ENCODE measurements at regions not wholly inside any gene's neighbourhood (a gene's known extent, or its start where the extent isn't known, plus 50 kb on each side); places are given as distances from the start of the nearest gene placed in this dataset.

DNA sequence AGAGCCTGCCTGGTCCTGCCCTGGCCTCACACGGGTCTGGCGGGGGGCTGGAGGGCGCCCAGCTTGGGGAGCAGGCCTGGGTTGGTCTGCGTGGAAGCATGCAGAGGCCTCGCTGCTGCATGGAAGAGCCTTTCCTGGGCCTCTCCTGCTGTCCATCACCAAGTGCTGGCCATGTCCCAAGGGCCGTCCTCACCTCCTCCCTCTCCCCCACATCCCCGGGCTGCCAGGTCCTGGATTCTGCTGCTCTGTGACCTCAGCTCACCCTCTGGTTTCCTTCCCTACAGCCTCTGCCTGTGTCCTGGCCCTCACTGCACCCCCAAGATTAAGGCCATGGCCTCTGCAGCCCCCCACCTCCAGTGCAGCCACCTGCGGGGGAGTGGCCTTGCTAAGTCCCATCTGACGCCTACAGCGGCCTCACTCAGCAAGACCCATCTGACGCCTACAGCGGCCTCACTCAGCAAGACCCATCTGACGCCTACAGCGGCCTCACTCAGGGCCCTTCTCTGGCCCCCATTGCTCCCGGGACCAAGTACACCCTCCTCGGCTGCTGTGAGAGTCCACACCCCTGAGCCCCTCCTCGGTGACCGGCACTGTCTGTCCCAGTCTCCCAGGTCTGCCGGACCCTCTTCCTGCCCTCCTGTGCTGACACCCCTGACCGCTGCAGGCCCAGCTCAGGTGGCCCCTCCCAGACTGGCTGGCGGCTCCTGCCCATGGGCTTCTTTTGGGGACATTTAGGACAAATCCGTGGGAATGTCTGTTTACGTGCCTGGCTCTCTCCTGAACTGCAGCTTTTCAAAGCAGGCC, 119.5 kb upstream of the B3GAT1 start:
- Histone ChIP-seq H3K4me1 (ENCODE audit: control insufficient read depth, insufficient read depth, low read length) (no peaks in the 10 kb centered on the region), H3K36me3 (ENCODE audit: control insufficient read depth in 2 of 2, insufficient read depth in 1 of 2, low read length in 2 of 2) (no peaks in the 10 kb centered on the region), H3K27ac (ENCODE audit: extremely low read depth, low read depth, low read length) (no peak overlapping the region), H3K4me3 (ENCODE audit: low read depth, low read length) (no peak overlapping the region), H3K9me3 (ENCODE audit: control insufficient read depth, insufficient read depth, low read depth, low read length) (no peaks in the 10 kb centered on the region)
- no peak for TF ChIP-seq WT1 (tag by site-specific recombination; IDR thresholded peaks at IDR 0.05)
- no peak for TF ChIP-seq HOXA7 (CRISPR knock-in tag; IDR thresholded peaks at IDR 0.05; ENCODE audit: borderline replicate concordance)
- TF ChIP-seq ZNF112 (tag by site-specific recombination; IDR thresholded peaks at IDR 0.05): no peak
- TF ChIP-seq ZNF391 (tag by site-specific recombination; IDR thresholded peaks at IDR 0.05; ENCODE audit: borderline replicate concordance, low read depth): no peak
- no peak for TF ChIP-seq ZNF274 (IDR thresholded peaks at IDR 0.05; ENCODE audit: low read length)
- no peak for TF ChIP-seq ZNF274 (tag by site-specific recombination; IDR thresholded peaks at IDR 0.05; ENCODE audit: borderline replicate concordance)
- TF ChIP-seq HOXD13 (CRISPR knock-in tag; IDR thresholded peaks at IDR 0.05; ENCODE audit: borderline replicate concordance): no peak
- no peak for TF ChIP-seq ZNF521 (tag by site-specific recombination; IDR thresholded peaks at IDR 0.05)
- TF ChIP-seq ZNF24 (tag by site-specific recombination; IDR thresholded peaks at IDR 0.05): no peak
- TF ChIP-seq TRIM28 (IDR thresholded peaks at IDR 0.05; ENCODE audit: borderline replicate concordance, low read length): no peak
- no peak for TF ChIP-seq KLF16 (tag by site-specific recombination; IDR thresholded peaks at IDR 0.05)
- TF ChIP-seq OVOL3 (tag by site-specific recombination; IDR thresholded peaks at IDR 0.05): no peak
- TF ChIP-seq ZNF404 (tag by site-specific recombination; IDR thresholded peaks at IDR 0.05): no peak
- no peak for TF ChIP-seq ZNF555 (tag by site-specific recombination; conservative IDR thresholded peaks at IDR 0.05)
- TF ChIP-seq, protein P1, sequence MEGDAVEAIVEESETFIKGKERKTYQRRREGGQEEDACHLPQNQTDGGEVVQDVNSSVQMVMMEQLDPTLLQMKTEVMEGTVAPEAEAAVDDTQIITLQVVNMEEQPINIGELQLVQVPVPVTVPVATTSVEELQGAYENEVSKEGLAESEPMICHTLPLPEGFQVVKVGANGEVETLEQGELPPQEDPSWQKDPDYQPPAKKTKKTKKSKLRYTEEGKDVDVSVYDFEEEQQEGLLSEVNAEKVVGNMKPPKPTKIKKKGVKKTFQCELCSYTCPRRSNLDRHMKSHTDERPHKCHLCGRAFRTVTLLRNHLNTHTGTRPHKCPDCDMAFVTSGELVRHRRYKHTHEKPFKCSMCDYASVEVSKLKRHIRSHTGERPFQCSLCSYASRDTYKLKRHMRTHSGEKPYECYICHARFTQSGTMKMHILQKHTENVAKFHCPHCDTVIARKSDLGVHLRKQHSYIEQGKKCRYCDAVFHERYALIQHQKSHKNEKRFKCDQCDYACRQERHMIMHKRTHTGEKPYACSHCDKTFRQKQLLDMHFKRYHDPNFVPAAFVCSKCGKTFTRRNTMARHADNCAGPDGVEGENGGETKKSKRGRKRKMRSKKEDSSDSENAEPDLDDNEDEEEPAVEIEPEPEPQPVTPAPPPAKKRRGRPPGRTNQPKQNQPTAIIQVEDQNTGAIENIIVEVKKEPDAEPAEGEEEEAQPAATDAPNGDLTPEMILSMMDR (tag by site-specific recombination; IDR thresholded peaks at IDR 0.05): no peak
- CTCF ChIA-PET: no interaction called here
- POLR2A ChIA-PET: no interaction called here

DNA sequence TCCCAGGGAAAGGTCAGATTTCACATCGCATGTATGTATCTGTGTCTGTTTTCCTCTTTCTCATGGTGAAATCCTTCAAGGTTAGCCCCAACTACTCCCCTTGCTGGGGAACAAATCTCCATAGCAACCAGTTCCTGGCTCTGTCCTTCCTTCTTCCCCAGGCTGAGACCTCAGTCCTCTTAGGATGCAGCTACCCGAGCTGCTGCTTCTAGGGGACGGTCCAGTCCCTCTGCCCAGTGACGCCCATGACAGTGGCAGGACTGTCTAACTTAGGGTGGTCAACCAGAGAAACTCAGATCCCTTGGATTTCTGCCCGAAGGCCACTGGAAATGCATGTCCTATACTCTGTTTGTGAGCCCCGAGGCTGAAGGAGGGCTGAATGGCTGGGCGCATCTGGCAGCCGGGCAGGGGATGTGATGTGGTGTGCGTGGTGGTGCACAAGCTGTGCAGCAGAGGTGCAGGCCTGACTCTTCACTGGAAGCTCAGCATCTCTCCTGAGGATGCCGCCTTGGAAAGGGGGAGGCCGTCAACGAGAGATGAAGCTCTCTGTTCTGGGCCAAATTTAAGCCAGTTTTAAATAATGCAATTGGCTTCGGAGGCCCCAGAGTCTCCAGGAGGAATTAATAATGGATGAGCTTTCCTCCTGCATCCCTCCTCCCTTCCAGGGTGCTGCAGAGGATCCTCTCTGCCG, 118.7 kb upstream of the B3GAT1 start:
- ChIA-PET POLR2A (no interaction called here), CTCF (no interaction called here)
- H3K36me3 ChIP-seq (ENCODE audit: control insufficient read depth in 2 of 2, insufficient read depth in 1 of 2, low read length in 2 of 2): no peaks in the 10 kb centered on the region
- TF ChIP-seq ZNF433 (tag by site-specific recombination; IDR thresholded peaks at IDR 0.05; ENCODE audit: low read depth): no peak
- no peak for TF ChIP-seq HOXA7 (CRISPR knock-in tag; IDR thresholded peaks at IDR 0.05; ENCODE audit: borderline replicate concordance)
- TF ChIP-seq, protein P2, sequence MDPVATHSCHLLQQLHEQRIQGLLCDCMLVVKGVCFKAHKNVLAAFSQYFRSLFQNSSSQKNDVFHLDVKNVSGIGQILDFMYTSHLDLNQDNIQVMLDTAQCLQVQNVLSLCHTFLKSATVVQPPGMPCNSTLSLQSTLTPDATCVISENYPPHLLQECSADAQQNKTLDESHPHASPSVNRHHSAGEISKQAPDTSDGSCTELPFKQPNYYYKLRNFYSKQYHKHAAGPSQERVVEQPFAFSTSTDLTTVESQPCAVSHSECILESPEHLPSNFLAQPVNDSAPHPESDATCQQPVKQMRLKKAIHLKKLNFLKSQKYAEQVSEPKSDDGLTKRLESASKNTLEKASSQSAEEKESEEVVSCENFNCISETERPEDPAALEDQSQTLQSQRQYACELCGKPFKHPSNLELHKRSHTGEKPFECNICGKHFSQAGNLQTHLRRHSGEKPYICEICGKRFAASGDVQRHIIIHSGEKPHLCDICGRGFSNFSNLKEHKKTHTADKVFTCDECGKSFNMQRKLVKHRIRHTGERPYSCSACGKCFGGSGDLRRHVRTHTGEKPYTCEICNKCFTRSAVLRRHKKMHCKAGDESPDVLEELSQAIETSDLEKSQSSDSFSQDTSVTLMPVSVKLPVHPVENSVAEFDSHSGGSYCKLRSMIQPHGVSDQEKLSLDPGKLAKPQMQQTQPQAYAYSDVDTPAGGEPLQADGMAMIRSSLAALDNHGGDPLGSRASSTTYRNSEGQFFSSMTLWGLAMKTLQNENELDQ (tag by site-specific recombination; IDR thresholded peaks at IDR 0.05; ENCODE audit: low read depth): no peak
- TF ChIP-seq, protein P3, sequence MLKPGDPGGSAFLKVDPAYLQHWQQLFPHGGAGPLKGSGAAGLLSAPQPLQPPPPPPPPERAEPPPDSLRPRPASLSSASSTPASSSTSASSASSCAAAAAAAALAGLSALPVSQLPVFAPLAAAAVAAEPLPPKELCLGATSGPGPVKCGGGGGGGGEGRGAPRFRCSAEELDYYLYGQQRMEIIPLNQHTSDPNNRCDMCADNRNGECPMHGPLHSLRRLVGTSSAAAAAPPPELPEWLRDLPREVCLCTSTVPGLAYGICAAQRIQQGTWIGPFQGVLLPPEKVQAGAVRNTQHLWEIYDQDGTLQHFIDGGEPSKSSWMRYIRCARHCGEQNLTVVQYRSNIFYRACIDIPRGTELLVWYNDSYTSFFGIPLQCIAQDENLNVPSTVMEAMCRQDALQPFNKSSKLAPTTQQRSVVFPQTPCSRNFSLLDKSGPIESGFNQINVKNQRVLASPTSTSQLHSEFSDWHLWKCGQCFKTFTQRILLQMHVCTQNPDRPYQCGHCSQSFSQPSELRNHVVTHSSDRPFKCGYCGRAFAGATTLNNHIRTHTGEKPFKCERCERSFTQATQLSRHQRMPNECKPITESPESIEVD (tag by site-specific recombination; IDR thresholded peaks at IDR 0.05): no peak
- TF ChIP-seq ZNF248 (tag by site-specific recombination; IDR thresholded peaks at IDR 0.05): no peak
- TF ChIP-seq GFI1B (tag by site-specific recombination; IDR thresholded peaks at IDR 0.05): no peak
- no peaks in the 10 kb centered on the region for H3K4me1 ChIP-seq (ENCODE audit: control insufficient read depth, insufficient read depth, low read length)
- no peak overlapping the region for H3K4me3 ChIP-seq (ENCODE audit: low read depth, low read length)
- no peak overlapping the region for H3K27ac ChIP-seq (ENCODE audit: extremely low read depth, low read depth, low read length)
- no peaks in the 10 kb centered on the region for H3K9me3 ChIP-seq (ENCODE audit: control insufficient read depth, insufficient read depth, low read depth, low read length)

Measured in HEK293 (cell line).